Stimulated activated naive CD8-positive, alpha-beta T cell treated with anti-CD3 and anti-CD28 coated beads, Interleukin-15, Interleukin-2, amounts not matched to agents 100 ng/mL and 50 ng/mL, for 24 hours (primary cell): ENCODE measurements at regions not wholly inside any gene's neighbourhood (a gene's known extent, or its start where the extent isn't known, plus 50 kb on each side); places are given as distances from the start of the nearest gene placed in this dataset.
"Not testable (repeated sequence)": the region's sequence is repeated elsewhere in the genome, so short reads cannot be mapped to it uniquely, and the experiment has no call there.

ENCODE experiments used
- H3K27ac Mint-ChIP-seq: one replicate; pipeline ENCODE4 v1.8.0; 2021; ENCODE audit warnings: mild to moderate bottlenecking, mixed read lengths
- H3K27me3 Mint-ChIP-seq: one replicate; pipeline ENCODE4 v1.8.0; 2021; ENCODE audit warnings: mixed read lengths
- H3K36me3 Mint-ChIP-seq: one replicate; pipeline ENCODE4 v1.8.0; 2021; ENCODE audit warnings: low read depth, mixed read lengths
- H3K4me1 Mint-ChIP-seq: one replicate; pipeline ENCODE4 v1.8.0; 2021; ENCODE audit warnings: low read depth, mixed read lengths
- H3K4me3 Mint-ChIP-seq: one replicate; pipeline ENCODE4 v1.8.0; 2021; ENCODE audit warnings: mild to moderate bottlenecking, mixed read lengths
- H3K9me3 Mint-ChIP-seq: one replicate; pipeline ENCODE4 v1.8.0; 2021; ENCODE audit warnings: mixed read lengths

DNA sequence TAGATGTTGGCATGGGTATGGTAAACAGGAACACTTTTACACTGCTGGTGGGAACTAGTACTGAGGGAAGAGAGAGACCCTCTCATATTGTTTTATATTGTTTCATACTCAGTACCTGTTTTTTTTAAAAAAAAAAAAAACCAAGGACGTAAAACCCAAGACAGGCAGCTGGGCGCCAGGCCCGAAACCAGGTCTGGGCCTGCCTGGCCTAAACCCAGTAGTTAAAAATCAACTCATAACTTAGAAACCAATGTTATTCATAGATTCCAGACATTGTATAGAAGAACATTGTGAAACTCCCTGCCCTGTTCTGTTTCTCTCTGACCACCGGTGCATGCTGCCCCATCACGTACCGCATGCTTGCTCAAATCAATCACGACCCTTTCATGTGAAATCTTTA lies 125.5 kb downstream of the FAM170A start:
- H3K9me3 Mint-ChIP-seq, H3K27ac Mint-ChIP-seq, H3K36me3 Mint-ChIP-seq, H3K4me1 Mint-ChIP-seq, H3K4me3 Mint-ChIP-seq, H3K27me3 Mint-ChIP-seq: not testable (repeated sequence)

- H3K27ac Mint-ChIP-seq: no peak overlapping the region
- H3K4me3 Mint-ChIP-seq: no peak overlapping the region
- H3K9me3 Mint-ChIP-seq: no peaks in the 10 kb centered on the region
- H3K36me3 Mint-ChIP-seq: no peaks in the 10 kb centered on the region
- H3K4me1 Mint-ChIP-seq: no peaks in the 10 kb centered on the region
- H3K27me3 Mint-ChIP-seq: no peaks in the 10 kb centered on the region
Observed at GRCh38 chr5:119757276-119757675, 127.9 kb downstream of the FAM170A start.

DNA sequence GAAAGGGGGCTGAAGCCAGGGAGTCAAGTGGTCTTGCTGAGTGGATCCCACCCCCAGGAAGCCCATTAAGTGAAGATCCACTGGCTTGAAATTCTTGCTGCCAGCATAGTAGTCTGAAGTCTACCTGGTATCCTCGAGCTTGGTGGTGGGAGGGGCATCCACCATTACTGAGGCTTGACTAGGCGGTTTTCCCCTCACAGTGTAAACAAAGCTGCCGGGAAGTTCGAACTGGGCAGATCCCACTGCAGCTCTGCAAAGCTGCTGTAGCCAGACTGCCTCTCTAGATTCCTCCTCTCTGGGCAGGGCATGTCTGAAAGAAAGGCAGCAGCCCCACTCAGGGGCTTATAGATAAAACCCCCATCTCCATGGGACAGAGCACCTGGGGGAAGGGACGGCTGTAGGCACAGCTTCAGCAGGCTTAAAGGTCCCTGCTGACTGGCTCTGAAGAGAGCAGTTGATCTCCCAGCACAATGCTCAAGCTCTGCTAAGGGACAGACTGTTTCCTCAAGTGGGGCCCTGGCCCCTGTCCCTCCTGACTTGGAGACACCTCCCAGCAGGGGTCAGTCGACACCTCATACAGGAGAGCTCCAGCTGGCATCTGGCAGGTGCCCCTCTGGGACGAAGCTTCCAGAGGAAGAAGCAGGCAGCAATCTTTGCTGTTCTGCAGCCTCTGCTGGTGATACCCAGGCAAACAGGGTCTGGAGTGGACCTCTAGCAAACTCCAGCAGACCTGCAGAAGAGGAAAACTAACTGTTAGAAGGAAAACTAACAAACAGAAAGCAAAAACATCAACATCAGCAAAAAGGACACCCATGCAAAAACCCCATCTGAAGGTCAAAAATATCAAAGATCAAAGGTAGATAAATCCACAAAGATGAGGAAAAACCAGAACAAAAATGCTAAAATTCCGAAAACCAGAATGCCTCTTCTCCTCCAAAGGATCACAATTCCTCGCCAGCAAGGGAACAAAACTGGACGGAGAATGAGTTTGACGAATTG lies 140.6 kb downstream of the FAM170A start:
- H3K36me3 Mint-ChIP-seq, H3K9me3 Mint-ChIP-seq, H3K4me1 Mint-ChIP-seq: not testable (repeated sequence)

DNA sequence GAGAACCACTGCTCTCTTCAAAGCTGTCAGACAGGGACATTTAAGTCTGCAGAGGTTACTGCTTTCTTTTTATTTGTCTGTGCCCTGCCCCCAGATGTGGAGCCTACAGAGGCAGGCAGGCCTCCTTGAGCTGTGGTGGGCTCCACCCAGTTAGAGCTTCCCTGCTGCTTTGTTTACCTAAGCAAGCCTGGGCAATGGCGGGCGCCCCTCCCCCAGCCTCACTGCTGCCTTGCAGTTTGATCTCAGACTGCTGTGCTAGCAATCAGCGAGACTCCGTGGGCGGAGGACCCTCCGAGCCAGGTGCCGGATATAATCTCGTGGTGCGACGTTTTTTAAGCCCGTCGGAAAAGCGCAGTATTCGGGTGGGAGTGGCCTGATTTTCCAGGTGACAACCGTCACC lies 150.8 kb downstream of the FAM170A start:
- H3K4me3 Mint-ChIP-seq, H3K36me3 Mint-ChIP-seq, H3K4me1 Mint-ChIP-seq, H3K27me3 Mint-ChIP-seq, H3K9me3 Mint-ChIP-seq, H3K27ac Mint-ChIP-seq: not testable (repeated sequence)

More for the DNA sequence above, 140.6 kb downstream of the FAM170A start:
- H3K4me3 Mint-ChIP-seq, H3K27me3 Mint-ChIP-seq, H3K27ac Mint-ChIP-seq: not testable (repeated sequence)

- no peak overlapping the region for H3K4me3 Mint-ChIP-seq
- H3K4me1 Mint-ChIP-seq: no peaks in the 10 kb centered on the region
- no peaks in the 10 kb centered on the region for H3K36me3 Mint-ChIP-seq
- no peaks in the 10 kb centered on the region for H3K9me3 Mint-ChIP-seq
- H3K27me3 Mint-ChIP-seq: no peaks in the 10 kb centered on the region
- no peak overlapping the region for H3K27ac Mint-ChIP-seq
Observed at GRCh38 chr5:119785057-119785456, 155.7 kb downstream of the FAM170A start.

GRCh38 chr5:119789406-119790117 lies 160.2 kb downstream of the FAM170A start:
- Mint-ChIP-seq H3K4me1 (no peaks in the 10 kb centered on the region), H3K9me3 (no peaks in the 10 kb centered on the region), H3K27me3 (no peaks in the 10 kb centered on the region), H3K4me3 (no peak overlapping the region), H3K27ac (no peak overlapping the region), H3K36me3 (no peaks in the 10 kb centered on the region)

DNA sequence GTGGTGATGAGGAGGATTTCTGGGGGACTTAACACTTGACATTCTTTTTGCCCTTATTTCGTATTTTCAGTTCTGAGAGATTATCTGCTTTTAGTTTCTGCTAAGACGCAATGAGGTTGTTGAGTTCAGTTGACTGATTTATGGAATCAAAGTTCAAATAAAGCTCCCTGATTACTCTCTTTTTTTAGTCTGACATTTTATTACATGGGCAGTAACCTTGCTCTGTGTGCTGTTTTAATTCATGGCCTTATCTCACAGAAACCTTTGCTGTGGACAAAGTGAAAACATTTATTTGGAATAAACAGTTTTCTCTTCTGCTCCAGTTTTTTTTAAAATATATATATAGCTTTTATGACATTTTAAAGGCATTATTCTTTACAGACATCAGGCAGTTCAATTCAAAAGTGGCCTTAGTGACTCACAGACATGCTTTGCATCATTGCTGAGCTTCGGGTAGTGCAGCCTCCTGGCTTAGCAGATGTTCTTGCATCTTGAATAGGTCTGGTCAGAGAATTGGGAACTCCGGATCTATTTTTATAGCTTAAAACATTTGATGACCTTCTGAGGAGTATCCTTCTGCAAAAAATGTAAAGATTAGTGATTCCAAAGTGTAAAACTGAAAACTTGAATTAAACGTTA lies 162.9 kb downstream of the FAM170A start:
- H3K4me1 Mint-ChIP-seq: no peaks in the 10 kb centered on the region
- H3K36me3 Mint-ChIP-seq: no peaks in the 10 kb centered on the region
- H3K27ac Mint-ChIP-seq: no peak overlapping the region
- no peak overlapping the region for H3K4me3 Mint-ChIP-seq
- no peaks in the 10 kb centered on the region for H3K9me3 Mint-ChIP-seq
- H3K27me3 Mint-ChIP-seq: no peaks in the 10 kb centered on the region

DNA sequence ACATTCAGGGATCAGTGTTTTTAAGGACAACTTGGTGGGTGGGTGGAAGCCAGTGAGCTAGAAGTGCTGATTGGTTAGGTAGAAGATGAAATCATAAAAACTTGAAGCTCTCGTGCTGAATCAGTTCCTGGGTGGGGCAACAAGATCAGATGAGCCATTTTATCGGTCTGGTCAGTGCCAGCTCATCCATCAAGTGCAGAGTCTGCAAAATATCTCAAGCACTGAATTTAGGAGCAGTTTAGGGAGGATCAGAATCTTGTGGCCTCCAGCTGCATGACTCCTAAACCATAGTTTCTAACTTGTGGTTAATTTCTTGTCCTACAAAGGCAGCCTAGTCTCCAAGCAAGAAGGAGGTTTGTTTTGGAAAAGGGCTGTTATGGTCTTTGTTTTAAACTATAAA lies 166.4 kb downstream of the FAM170A start:
- H3K27ac Mint-ChIP-seq: no peak overlapping the region
- no peak overlapping the region for H3K4me3 Mint-ChIP-seq
- H3K27me3 Mint-ChIP-seq: no peaks in the 10 kb centered on the region
- no peaks in the 10 kb centered on the region for H3K9me3 Mint-ChIP-seq
- H3K4me1 Mint-ChIP-seq: no peaks in the 10 kb centered on the region
- no peaks in the 10 kb centered on the region for H3K36me3 Mint-ChIP-seq

DNA sequence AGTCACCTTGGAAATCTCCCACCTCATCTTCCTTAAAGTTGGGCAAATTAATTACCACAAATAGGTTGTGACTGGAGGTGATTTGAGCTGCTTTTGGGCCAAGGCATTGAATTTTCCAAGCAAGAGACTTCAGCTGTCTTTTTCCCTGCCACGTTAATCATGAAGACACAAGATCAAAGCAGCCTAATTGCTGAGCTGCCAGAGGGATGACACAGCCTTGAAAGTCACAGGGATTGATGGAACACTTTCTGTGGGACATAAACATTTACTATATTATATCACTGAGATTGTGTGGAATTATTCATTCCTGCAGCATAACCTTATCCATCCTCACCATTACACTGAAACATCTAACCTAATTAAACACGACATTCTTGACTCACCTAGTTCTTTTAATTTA lies 172.2 kb downstream of the FAM170A start:
- Mint-ChIP-seq H3K4me1 (no peaks in the 10 kb centered on the region), H3K27me3 (no peaks in the 10 kb centered on the region), H3K4me3 (no peak overlapping the region), H3K36me3 (no peaks in the 10 kb centered on the region), H3K27ac (no peak overlapping the region), H3K9me3 (peaks cover 4% of the 10 kb centered on the region)

DNA sequence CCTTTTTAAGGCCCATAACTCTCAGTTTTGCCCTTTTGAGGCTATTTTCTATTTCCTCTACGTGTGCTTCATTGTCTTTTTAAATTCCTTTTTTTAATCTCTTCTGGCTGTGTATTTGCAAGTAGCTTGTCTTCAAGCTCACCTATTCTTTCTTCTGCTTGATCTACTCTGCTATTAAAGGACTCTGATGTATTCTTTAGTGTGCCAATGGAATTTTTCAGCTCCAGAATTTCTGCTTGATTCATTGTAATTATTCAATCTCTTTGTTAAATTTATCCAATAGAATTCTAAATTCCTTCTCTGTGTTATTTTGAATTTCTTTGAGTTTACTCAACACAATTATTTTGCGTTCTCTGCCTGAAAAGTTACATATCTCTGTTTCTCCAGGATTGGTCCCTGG lies 178.7 kb downstream of the FAM170A start:
- peaks cover 13% of the 10 kb centered on the region for H3K9me3 Mint-ChIP-seq
- H3K27ac Mint-ChIP-seq: no peak overlapping the region
- no peaks in the 10 kb centered on the region for H3K36me3 Mint-ChIP-seq
- H3K4me1 Mint-ChIP-seq: no peaks in the 10 kb centered on the region
- no peaks in the 10 kb centered on the region for H3K27me3 Mint-ChIP-seq
- no peak overlapping the region for H3K4me3 Mint-ChIP-seq

DNA sequence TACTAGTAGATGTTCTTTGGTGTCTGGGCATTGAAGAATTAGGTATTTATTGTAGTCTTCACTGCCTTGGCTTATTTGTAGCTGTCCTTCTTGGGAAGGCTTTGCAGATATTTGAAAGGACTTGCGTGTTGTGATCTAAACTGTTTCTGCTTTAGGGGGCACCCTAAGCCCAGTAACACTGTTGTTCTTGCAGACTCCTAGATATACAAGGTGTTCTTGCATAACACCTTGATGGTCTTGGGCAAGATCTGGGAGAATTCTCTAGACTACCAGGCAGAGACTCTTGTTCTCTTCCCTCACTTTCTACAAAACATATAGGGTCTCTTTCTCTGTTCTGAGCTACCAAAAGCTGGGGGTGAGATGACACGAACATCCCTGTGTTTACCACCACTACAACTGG lies 179.1 kb downstream of the FAM170A start:
- Mint-ChIP-seq H3K36me3 (no peaks in the 10 kb centered on the region), H3K4me3 (no peak overlapping the region), H3K27ac (no peak overlapping the region), H3K4me1 (no peaks in the 10 kb centered on the region), H3K27me3 (no peaks in the 10 kb centered on the region), H3K9me3 (peaks cover 12% of the 10 kb centered on the region)

GRCh38 chr5:119810217-119810616 lies 180.9 kb downstream of the FAM170A start:
- Mint-ChIP-seq H3K4me3 (no peak overlapping the region), H3K36me3 (no peaks in the 10 kb centered on the region), H3K4me1 (no peaks in the 10 kb centered on the region), H3K27ac (no peak overlapping the region), H3K9me3 (peaks cover 12% of the 10 kb centered on the region), H3K27me3 (no peaks in the 10 kb centered on the region)

DNA sequence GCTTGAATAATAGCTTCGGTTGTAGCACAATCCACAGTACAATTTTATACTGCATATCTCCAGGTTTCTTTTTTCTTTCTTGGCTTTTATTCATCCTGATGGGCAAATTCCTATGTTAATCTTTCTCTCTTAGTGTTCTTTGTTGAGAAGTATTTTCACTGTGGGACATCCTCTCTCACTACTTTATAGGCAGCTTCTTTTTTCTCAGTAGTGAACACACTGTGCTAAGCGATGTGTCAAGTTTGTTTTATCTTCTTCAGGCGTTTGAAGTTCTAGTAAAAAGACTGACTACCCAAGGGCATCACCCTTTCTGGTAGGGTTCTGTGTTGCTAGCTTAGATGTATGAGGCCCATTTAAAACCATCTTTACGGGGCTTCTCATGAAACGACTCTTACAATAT lies 182.1 kb downstream of the FAM170A start:
- H3K36me3 Mint-ChIP-seq: no peaks in the 10 kb centered on the region
- H3K4me1 Mint-ChIP-seq: no peaks in the 10 kb centered on the region
- H3K27ac Mint-ChIP-seq: no peak overlapping the region
- H3K4me3 Mint-ChIP-seq: no peak overlapping the region
- H3K9me3 Mint-ChIP-seq: peaks cover 12% of the 10 kb centered on the region
- H3K27me3 Mint-ChIP-seq: no peaks in the 10 kb centered on the region

DNA sequence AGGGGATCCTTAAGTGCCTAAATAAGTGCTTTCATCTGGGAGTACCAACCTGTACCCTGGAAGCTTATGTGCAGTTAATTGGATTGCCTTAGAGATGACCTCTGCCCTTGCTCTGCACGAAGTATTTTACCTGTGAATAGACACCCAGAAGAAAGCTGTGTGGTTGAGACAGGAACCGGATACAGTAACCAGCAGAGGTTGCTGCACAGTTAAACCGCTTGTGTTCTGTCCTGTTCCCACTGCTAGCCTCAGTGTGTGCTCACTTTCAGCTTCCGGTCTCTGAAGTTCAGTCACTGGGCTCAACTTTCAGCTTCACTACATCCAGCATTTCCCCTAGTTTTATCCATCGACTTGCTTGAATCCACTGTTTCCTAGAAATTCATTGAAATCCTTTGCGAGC lies 185.3 kb downstream of the FAM170A start:
- Mint-ChIP-seq H3K4me3 (no peak overlapping the region), H3K4me1 (no peaks in the 10 kb centered on the region), H3K27me3 (no peaks in the 10 kb centered on the region), H3K27ac (no peak overlapping the region), H3K9me3 (no peaks in the 10 kb centered on the region), H3K36me3 (no peaks in the 10 kb centered on the region)

DNA sequence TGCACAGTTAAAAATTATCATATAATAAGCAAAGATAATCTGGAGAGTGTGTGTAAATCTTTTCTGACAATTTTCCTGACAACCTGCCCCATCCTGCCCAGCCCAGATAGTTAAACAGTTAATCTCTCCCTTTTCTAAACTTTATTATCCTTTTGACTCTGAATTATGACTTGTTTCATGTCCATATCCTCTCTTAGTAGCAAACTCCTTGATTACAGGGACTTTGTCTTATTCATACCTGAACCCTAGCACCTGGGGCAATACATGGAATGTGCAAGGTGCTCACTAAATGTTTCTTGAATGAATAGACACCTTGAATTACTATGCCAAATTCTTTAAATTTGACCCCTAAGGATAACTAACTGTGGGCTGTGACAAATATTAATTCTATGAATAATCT lies 186.7 kb downstream of the FAM170A start:
- no peaks in the 10 kb centered on the region for H3K36me3 Mint-ChIP-seq
- H3K27me3 Mint-ChIP-seq: no peaks in the 10 kb centered on the region
- H3K27ac Mint-ChIP-seq: no peak overlapping the region

More for the DNA sequence above, 186.7 kb downstream of the FAM170A start:
- Mint-ChIP-seq H3K4me1 (no peaks in the 10 kb centered on the region), H3K9me3 (no peaks in the 10 kb centered on the region), H3K4me3 (no peak overlapping the region)
